Progenitor cell of endocrine pancreas (in vitro differentiated cells): ENCODE measurements at regions not wholly inside any gene's neighbourhood (a gene's known extent, or its start where the extent isn't known, plus 50 kb on each side); places are given as distances from the start of the nearest gene placed in this dataset.
"Not testable (repeated sequence)": the region's sequence is repeated elsewhere in the genome, so short reads cannot be mapped to it uniquely, and the experiment has no call there.

Experiments
- DNase-seq: peaks from one replicate; pipeline ENCODE4 v3.0.0; 2021; ENCODE audit warnings: low spot score; ENCODE audit not compliant: unreplicated experiment
- H3K27ac Mint-ChIP-seq: 2 replicates; pipeline ENCODE4 v1.8.0; 2021; ENCODE audit warnings: mild to moderate bottlenecking, moderate library complexity, mixed read lengths
- H3K27me3 Mint-ChIP-seq: 2 replicates; pipeline ENCODE4 v1.8.0; 2021; ENCODE audit warnings: mixed read lengths
- H3K36me3 Mint-ChIP-seq: 2 replicates; pipeline ENCODE4 v1.8.0; 2022; ENCODE audit warnings: mixed read lengths; ENCODE audit not compliant: insufficient read depth
- H3K4me1 Mint-ChIP-seq: 2 replicates; pipeline ENCODE4 v1.8.0; 2021; ENCODE audit warnings: low read depth, mixed read lengths
- H3K4me3 Mint-ChIP-seq: 2 replicates; pipeline ENCODE4 v1.8.0; 2021; ENCODE audit warnings: low read depth, mild to moderate bottlenecking, moderate library complexity, mixed read lengths
- H3K9me3 Mint-ChIP-seq: 2 replicates; pipeline ENCODE4 v1.8.0; 2021; ENCODE audit warnings: low read depth, mixed read lengths
- TF ChIP-seq, protein P1 (sequence below): fragments of 200-600 bp; sonication (generic); IDR thresholded peaks from one replicate; pipeline ENCODE4 v1.5.0; 2021; ENCODE audit warnings: antibody characterized with exemption, mild to moderate bottlenecking; ENCODE audit not compliant: unreplicated experiment

DNA sequence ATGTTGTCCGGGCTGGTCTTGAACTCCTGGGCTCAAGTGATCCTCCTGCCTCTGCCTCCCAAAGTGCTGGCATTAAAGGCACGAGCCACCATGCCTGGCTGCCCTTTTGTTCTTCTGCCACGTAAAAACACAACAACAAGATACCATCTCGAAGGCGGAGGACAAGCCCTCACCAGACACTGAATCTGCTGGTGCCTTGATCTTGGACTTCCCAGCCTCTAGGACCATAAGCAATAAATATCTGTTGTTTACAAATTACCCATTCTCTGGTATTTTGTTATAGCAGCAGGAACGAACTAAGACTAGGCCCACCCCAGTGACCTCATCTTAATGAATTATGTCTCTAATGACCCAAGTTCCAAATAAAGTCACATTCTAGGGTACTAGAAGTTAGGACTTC, 128.4 kb upstream of the CACNA1A start:
- H3K36me3 Mint-ChIP-seq: no peaks in the 10 kb centered on the region
- H3K27ac Mint-ChIP-seq: no peak overlapping the region
- H3K4me3 Mint-ChIP-seq: no peak overlapping the region

DNA sequence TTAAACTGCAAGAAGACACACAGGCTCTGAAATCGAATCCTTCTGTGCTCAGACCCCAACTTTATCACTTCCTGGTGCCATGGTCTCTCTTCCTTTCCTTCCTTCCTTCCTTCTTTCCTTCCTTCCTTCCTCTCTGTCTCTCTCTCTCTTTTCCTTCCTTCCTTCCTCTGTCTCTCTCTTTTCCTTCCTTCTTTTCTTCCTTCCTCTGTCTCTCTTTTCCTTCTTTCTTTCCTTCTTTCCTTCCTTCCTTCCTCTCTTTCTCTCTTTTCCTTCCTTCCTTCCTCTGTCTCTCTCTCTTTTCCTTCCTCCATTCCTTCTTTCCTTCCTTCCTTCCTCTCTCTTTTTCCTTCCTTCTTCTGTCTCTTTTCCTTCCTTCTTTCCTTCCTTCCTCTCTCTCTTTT, 127.2 kb upstream of the CACNA1A start:
- DNase-seq: no peak
- H3K27ac Mint-ChIP-seq: peak overlapping the region; percentile 93
- H3K9me3 Mint-ChIP-seq: peaks cover 3% of the 10 kb centered on the region
- no peaks in the 10 kb centered on the region for H3K36me3 Mint-ChIP-seq
- H3K27me3 Mint-ChIP-seq: no peaks in the 10 kb centered on the region
- TF ChIP-seq, protein P1, sequence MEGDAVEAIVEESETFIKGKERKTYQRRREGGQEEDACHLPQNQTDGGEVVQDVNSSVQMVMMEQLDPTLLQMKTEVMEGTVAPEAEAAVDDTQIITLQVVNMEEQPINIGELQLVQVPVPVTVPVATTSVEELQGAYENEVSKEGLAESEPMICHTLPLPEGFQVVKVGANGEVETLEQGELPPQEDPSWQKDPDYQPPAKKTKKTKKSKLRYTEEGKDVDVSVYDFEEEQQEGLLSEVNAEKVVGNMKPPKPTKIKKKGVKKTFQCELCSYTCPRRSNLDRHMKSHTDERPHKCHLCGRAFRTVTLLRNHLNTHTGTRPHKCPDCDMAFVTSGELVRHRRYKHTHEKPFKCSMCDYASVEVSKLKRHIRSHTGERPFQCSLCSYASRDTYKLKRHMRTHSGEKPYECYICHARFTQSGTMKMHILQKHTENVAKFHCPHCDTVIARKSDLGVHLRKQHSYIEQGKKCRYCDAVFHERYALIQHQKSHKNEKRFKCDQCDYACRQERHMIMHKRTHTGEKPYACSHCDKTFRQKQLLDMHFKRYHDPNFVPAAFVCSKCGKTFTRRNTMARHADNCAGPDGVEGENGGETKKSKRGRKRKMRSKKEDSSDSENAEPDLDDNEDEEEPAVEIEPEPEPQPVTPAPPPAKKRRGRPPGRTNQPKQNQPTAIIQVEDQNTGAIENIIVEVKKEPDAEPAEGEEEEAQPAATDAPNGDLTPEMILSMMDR: no peak
- no peak overlapping the region for H3K4me3 Mint-ChIP-seq
- H3K4me1 Mint-ChIP-seq: peaks cover 15% of the 10 kb centered on the region

More for the DNA sequence above, 128.4 kb upstream of the CACNA1A start:
- H3K27me3 Mint-ChIP-seq: peaks cover 4% of the 10 kb centered on the region
- DNase-seq: no peak
- TF ChIP-seq, protein P1: no peak
- peaks cover 7% of the 10 kb centered on the region for H3K9me3 Mint-ChIP-seq
- peaks cover 15% of the 10 kb centered on the region for H3K4me1 Mint-ChIP-seq

DNA sequence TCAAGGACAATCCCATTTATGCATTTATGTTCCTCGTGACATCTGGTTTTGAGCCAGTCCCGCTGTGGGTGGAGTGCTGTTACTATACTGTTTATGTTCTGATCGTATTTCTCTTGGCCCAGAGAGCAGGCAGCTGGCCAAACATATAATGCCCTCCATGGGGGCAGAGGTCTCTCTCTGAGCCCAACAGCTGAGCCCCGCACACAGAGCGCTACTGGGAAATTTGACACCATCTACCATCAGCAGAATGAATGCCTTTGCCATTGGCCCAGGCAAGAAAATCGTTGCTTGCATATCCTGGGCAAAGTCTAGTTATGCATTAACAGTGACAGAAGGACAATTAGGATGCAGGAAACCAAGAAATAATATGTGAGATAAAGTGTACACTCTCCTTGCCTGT, 126.8 kb upstream of the CACNA1A start:
- peak overlapping the region; percentile 44 for H3K4me3 Mint-ChIP-seq
- H3K4me1 Mint-ChIP-seq: peaks cover 15% of the 10 kb centered on the region
- DNase-seq: peak; percentile 25
- peaks cover 3% of the 10 kb centered on the region for H3K9me3 Mint-ChIP-seq
- H3K36me3 Mint-ChIP-seq: no peaks in the 10 kb centered on the region
- no peaks in the 10 kb centered on the region for H3K27me3 Mint-ChIP-seq
- H3K27ac Mint-ChIP-seq: peak overlapping the region; percentile 93
- TF ChIP-seq, protein P1: no peak

DNA sequence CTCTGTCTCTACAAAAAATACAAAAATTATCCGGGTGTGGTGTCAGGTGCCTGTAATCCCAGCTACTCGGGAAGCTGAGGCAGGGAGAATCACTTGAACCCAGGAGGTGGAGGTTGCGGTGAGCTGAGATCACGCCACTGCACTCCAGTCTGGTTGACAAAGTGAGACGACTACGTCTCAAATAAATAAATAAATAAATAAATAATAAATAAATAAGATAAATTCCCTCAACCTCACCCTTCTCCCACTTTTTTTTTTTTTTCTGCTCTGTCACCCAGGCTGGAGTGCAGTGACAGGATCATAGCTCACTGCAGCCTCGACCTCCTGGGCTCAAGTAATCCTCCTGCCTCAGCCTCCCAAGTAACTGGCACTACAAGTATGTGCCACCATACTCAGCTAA, 125.9 kb upstream of the CACNA1A start:
- not testable (repeated sequence) for H3K27ac Mint-ChIP-seq, H3K4me3 Mint-ChIP-seq, H3K27me3 Mint-ChIP-seq, H3K36me3 Mint-ChIP-seq, H3K9me3 Mint-ChIP-seq, DNase-seq
- H3K4me1 Mint-ChIP-seq: peaks cover 15% of the 10 kb centered on the region

DNA sequence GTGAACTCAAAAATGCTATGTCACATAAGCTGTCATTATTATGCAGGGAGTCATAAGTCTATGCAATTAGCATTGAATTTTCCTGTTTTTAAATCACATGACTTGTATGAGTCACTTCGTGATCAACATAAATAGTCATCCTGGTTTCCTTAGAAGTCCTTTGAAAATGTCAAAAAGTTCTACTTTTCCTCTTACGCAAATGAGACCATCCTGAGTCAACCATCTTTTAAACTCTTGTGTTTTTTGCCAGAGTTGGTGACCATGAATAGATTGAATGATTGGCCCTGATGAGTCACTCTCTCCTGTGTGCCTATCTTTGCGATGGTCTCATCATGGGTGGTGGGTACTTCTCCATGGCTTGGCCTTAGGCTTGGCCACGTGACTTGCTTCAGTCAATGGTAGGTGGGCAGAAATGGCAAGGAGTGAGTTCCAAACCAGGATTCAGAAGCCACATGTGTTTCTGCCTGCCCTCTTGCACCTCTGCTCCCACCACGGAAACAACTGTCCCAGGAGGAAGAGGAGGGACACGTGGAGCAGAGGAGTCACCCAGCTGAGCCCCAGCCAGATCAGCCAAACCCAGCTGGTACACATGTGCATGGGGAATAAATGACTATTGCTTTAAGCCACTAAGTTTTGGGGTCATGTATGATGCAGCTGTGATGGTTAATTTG, 123.5 kb upstream of the CACNA1A start:
- DNase-seq: no peak
- no peak overlapping the region for H3K4me3 Mint-ChIP-seq
- TF ChIP-seq, protein P1: no peak

DNA sequence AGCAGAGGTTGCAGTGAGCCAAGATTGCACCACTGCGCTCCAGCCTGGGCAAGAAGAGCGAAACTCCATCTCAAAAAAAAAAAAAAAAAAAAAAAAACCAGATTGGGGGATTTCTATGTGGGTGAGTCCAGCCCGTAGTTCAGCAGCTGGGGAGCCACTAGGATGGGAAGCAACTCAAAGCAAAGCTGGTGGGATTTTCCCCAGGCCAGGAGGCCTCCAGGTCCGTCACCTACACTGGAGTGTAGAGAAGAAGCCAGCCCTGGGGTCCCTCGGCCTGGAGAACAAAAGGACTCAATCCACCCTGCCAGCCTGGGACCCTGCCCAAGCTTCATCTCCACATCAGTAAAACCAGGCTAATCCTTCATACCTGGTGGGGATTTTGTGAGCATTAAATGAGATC, 121.3 kb upstream of the CACNA1A start:
- DNase-seq: no peak
- H3K9me3 Mint-ChIP-seq: no peaks in the 10 kb centered on the region
- TF ChIP-seq, protein P1: no peak
- H3K27me3 Mint-ChIP-seq: peaks cover 28% of the 10 kb centered on the region
- peaks cover 18% of the 10 kb centered on the region for H3K4me1 Mint-ChIP-seq
- H3K27ac Mint-ChIP-seq: no peak overlapping the region
- no peak overlapping the region for H3K4me3 Mint-ChIP-seq
- no peaks in the 10 kb centered on the region for H3K36me3 Mint-ChIP-seq

More for the DNA sequence above, 123.5 kb upstream of the CACNA1A start:
- Mint-ChIP-seq H3K4me1 (peaks cover 15% of the 10 kb centered on the region), H3K9me3 (no peaks in the 10 kb centered on the region), H3K27me3 (peaks cover 6% of the 10 kb centered on the region), H3K27ac (peak overlapping the region; percentile 62), H3K36me3 (no peaks in the 10 kb centered on the region)
